Peyer's patch (tissue), 4 donors: ENCODE measurements at regions not wholly inside any gene's neighbourhood (a gene's known extent, or its start where the extent isn't known, plus 50 kb on each side); places are given as distances from the start of the nearest gene placed in this dataset.

Experiments used
- POLR2A ChIP-seq, 2 donors: fragments of 450-650 bp; IDR thresholded peaks; one replicate each; pipeline ENCODE4 v1.5.1; 2017; ENCODE audit warnings: antibody characterized with exemption in 2 of 2, mild to moderate bottlenecking in 2 of 2, moderate library complexity in 2 of 2
- TF ChIP-seq, protein P1 (sequence below), 6 experiments: fragments of 450-650 bp in 4 of 6; fragments of 200-600 bp in 2 of 6; sonication (generic) in 1 of 6; IDR thresholded peaks; one replicate each; pipeline ENCODE4 v1.5.1; 2017 to 2019; ENCODE audit warnings: antibody characterized with exemption in 6 of 6, mild to moderate bottlenecking in 3 of 6, moderate library complexity in 1 of 6

- no peak for TF ChIP-seq POLR2A (IDR thresholded peaks at IDR 0.05)
- TF ChIP-seq, protein P1, sequence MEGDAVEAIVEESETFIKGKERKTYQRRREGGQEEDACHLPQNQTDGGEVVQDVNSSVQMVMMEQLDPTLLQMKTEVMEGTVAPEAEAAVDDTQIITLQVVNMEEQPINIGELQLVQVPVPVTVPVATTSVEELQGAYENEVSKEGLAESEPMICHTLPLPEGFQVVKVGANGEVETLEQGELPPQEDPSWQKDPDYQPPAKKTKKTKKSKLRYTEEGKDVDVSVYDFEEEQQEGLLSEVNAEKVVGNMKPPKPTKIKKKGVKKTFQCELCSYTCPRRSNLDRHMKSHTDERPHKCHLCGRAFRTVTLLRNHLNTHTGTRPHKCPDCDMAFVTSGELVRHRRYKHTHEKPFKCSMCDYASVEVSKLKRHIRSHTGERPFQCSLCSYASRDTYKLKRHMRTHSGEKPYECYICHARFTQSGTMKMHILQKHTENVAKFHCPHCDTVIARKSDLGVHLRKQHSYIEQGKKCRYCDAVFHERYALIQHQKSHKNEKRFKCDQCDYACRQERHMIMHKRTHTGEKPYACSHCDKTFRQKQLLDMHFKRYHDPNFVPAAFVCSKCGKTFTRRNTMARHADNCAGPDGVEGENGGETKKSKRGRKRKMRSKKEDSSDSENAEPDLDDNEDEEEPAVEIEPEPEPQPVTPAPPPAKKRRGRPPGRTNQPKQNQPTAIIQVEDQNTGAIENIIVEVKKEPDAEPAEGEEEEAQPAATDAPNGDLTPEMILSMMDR (IDR thresholded peaks at IDR 0.05): no peak
These were observed 75.9 kb downstream of the EIF1AY start for GRCh38 chrY:20651481-20651880.
